IMR-90 (cell line): ENCODE measurements at regions not wholly inside any gene's neighbourhood (a gene's known extent, or its start where the extent isn't known, plus 50 kb on each side); places are given as distances from the start of the nearest gene placed in this dataset.

Source experiments
- BHLHE40 ChIP-seq: fragments of 150-350 bp; IDR thresholded peaks from 2 replicates; pipeline ENCODE4 v1.6.1; 2016; ENCODE audit warnings: mild to moderate bottlenecking, low read depth, low read length
- CTCF ChIP-seq: conservative IDR thresholded peaks from 2 replicates; pipeline ENCODE4 v1.5.1; 2012; ENCODE audit warnings: mild to moderate bottlenecking, low read depth, low read length, improper control_type of control experiment
- FOS ChIP-seq: fragments of 150-350 bp; IDR thresholded peaks from 2 replicates; pipeline ENCODE4 v1.6.1; 2016; ENCODE audit warnings: low read depth, low read length
- MAZ ChIP-seq: IDR thresholded peaks from 2 replicates; pipeline ENCODE4 v1.6.1; 2012; ENCODE audit warnings: low read depth, mild to moderate bottlenecking, low read length, improper control_type of control experiment, moderate library complexity, borderline replicate concordance
- MXI1 ChIP-seq: IDR thresholded peaks from 2 replicates; pipeline ENCODE4 v1.6.1; 2012; ENCODE audit warnings: low read depth, mild to moderate bottlenecking, low read length, moderate library complexity, borderline replicate concordance
- POLR2A ChIP-seq: IDR thresholded peaks from 2 replicates; pipeline ENCODE4 v1.6.1; 2012; ENCODE audit warnings: mild to moderate bottlenecking, low read depth, low read length
- RAD21 ChIP-seq: IDR thresholded peaks from 2 replicates; pipeline ENCODE4 v1.6.1; 2012; ENCODE audit warnings: low read length, improper control_type of control experiment
- RFX5 ChIP-seq: IDR thresholded peaks from 2 replicates; pipeline ENCODE4 v1.8.0; 2012; ENCODE audit warnings: low read depth, mild to moderate bottlenecking, low read length, moderate library complexity
- SMC3 ChIP-seq: fragments of 150-350 bp; IDR thresholded peaks from 2 replicates; pipeline ENCODE4 v1.6.1; 2016; ENCODE audit warnings: low read depth, mild to moderate bottlenecking, antibody characterized with exemption, low read length, moderate library complexity
- USF2 ChIP-seq: fragments of 150-350 bp; IDR thresholded peaks from 2 replicates; pipeline ENCODE4 v1.6.1; 2017; ENCODE audit warnings: mild to moderate bottlenecking, antibody characterized with exemption, low read length, low read depth
- TF ChIP-seq, protein P1 (sequence below): fragments of 150-350 bp; IDR thresholded peaks from 2 replicates; pipeline ENCODE4 v1.6.1; 2016; ENCODE audit warnings: low read depth, mild to moderate bottlenecking, low read length, moderate library complexity, borderline replicate concordance

GRCh38 chr2:582792-583528 is 94.2 kb downstream of the TMEM18 start:
- TF ChIP-seq CTCF (no peak), RFX5 (no peak), POLR2A (no peak), SMC3 (no peak), BHLHE40 (no peak), USF2 (no peak), MAZ (no peak), MXI1 (no peak), FOS (no peak), RAD21 (no peak)
- TF ChIP-seq, protein P1, sequence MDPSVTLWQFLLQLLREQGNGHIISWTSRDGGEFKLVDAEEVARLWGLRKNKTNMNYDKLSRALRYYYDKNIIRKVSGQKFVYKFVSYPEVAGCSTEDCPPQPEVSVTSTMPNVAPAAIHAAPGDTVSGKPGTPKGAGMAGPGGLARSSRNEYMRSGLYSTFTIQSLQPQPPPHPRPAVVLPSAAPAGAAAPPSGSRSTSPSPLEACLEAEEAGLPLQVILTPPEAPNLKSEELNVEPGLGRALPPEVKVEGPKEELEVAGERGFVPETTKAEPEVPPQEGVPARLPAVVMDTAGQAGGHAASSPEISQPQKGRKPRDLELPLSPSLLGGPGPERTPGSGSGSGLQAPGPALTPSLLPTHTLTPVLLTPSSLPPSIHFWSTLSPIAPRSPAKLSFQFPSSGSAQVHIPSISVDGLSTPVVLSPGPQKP: no peak
